ENCODE measurements at regions not wholly inside any gene's neighbourhood (a gene's known extent, or its start where the extent isn't known, plus 50 kb on each side); places are given as distances from the start of the nearest gene placed in this dataset.

DNA sequence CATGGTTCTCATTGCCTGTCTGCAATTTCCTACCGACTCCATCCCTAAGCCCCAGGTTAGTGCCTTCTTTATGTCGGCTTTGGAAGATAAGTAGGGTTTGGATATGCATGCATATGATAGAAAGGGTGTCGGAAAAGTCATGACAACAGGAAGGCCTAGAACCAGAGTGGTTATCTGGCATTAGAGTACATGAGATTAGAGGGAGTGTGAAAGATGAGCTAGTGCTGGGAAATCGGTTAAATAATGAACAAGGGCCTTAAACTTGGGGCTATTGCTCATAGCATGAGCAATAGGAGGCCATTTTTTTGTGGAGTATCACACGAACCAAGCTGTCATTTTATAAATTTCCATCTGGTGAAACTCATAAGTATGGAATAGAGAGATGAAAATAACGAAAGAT lies 54.0 kb upstream of the LPP start:
- H2BK5ac ChIP-seq (ENCODE audit: insufficient read length, low read length) = no peak overlapping the region
- no peak overlapping the region for H3K18ac ChIP-seq (ENCODE audit: insufficient read length, low read depth, low read length)
- Mint-ChIP-seq H3K4me3 (no peak overlapping the region), H3K4me1 (no peaks in the 10 kb centered on the region), H3K36me3 (ENCODE audit: insufficient read depth in 1 of 3, low read depth in 3 of 3) (0 out of 7 replicates have a peak, but pooled peaks cover 0 to 4% (median 0%) of the 10 kb centered on the region in 3 experiments), H3K9me3 (peaks cover 0 to 10% of the 10 kb centered on the region in 2 experiments; a peak in 2 of 5 replicates), H3K27me3 (ENCODE audit: low read depth) (no peaks in the 10 kb centered on the region), H3K27ac (no peak overlapping the region)
- H3K79me2 ChIP-seq (ENCODE audit: insufficient read depth, low read length) = no peaks in the 10 kb centered on the region
- H3K56ac ChIP-seq (ENCODE audit: insufficient read length, low read depth, low read length) = no peak overlapping the region
- no peak overlapping the region for H3K23ac ChIP-seq (ENCODE audit: insufficient read length, low read depth, low read length)
- no peak overlapping the region for H3T11ph ChIP-seq (ENCODE audit: low read length)
- H3K27ac ChIP-seq (ENCODE audit: insufficient read length, low read depth, low read length) = no peak overlapping the region
- no CpG with 5 or more reads among the region's 6 CpGs for WGBS (ENCODE audit: extremely low coverage, insufficient read length, low lambda C conversion rate)
- H2BK15ac ChIP-seq (ENCODE audit: low read depth, low read length) = no peak overlapping the region
- H2AK5ac ChIP-seq (ENCODE audit: insufficient read length, low read length) = no peak overlapping the region
- H2BK20ac ChIP-seq (ENCODE audit: low read depth, low read length, poor library complexity, severe bottlenecking) = no peak overlapping the region
- H3K9ac ChIP-seq (ENCODE audit: extremely low read depth, insufficient read length, low read length) = no peak overlapping the region
- no peak overlapping the region for H3K14ac ChIP-seq (ENCODE audit: insufficient read depth, low read length)
- H2BK120ac ChIP-seq (ENCODE audit: low read depth, low read length, poor library complexity, severe bottlenecking) = no peak overlapping the region
- H4K20me1 ChIP-seq (ENCODE audit: control insufficient read depth, insufficient read depth, insufficient read length) = no peaks in the 10 kb centered on the region
- H4K8ac ChIP-seq (replicated peaks; ENCODE audit: insufficient read length, low read depth, low read length) = no peak overlapping the region
- no peaks in the 10 kb centered on the region for H3K23me2 ChIP-seq (ENCODE audit: insufficient read length, low read depth, low read length, poor library complexity, severe bottlenecking)
- H3K4me1 ChIP-seq (ENCODE audit: insufficient read depth, low read length) = no peaks in the 10 kb centered on the region
- no peak overlapping the region for H4K5ac ChIP-seq (ENCODE audit: insufficient read length, low read depth, low read length)
- DNase-seq = no peak
- H2AFZ ChIP-seq (ENCODE audit: low read length) = no peak overlapping the region
- no peak overlapping the region for H3K4me2 ChIP-seq (ENCODE audit: insufficient read depth, insufficient read length, low read length)
- no peak overlapping the region for H3K4ac ChIP-seq (ENCODE audit: low read depth, low read length)
- H2BK12ac ChIP-seq (ENCODE audit: insufficient read length, low read depth, low read length) = no peak overlapping the region
- no peak overlapping the region for H4K91ac ChIP-seq (ENCODE audit: insufficient read length, low read depth, low read length)
- H3K27me3 ChIP-seq (ENCODE audit: insufficient read depth, low read length) = no peaks in the 10 kb centered on the region
- TF ChIP-seq, protein P1, sequence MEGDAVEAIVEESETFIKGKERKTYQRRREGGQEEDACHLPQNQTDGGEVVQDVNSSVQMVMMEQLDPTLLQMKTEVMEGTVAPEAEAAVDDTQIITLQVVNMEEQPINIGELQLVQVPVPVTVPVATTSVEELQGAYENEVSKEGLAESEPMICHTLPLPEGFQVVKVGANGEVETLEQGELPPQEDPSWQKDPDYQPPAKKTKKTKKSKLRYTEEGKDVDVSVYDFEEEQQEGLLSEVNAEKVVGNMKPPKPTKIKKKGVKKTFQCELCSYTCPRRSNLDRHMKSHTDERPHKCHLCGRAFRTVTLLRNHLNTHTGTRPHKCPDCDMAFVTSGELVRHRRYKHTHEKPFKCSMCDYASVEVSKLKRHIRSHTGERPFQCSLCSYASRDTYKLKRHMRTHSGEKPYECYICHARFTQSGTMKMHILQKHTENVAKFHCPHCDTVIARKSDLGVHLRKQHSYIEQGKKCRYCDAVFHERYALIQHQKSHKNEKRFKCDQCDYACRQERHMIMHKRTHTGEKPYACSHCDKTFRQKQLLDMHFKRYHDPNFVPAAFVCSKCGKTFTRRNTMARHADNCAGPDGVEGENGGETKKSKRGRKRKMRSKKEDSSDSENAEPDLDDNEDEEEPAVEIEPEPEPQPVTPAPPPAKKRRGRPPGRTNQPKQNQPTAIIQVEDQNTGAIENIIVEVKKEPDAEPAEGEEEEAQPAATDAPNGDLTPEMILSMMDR (conservative IDR thresholded peaks at IDR 0.05) = no peak
- no peaks in the 10 kb centered on the region for H3K9me3 ChIP-seq (ENCODE audit: control insufficient read depth, low read depth, low read length)
- H3K79me1 ChIP-seq (ENCODE audit: insufficient read depth, low read depth, low read length, poor library complexity, severe bottlenecking) = no peaks in the 10 kb centered on the region

All from H9 (cell line).